Brain pericyte (primary cell): ENCODE measurements at regions not wholly inside any gene's neighbourhood (a gene's known extent, or its start where the extent isn't known, plus 50 kb on each side); places are given as distances from the start of the nearest gene placed in this dataset.
"Not testable (repeated sequence)": the region's sequence is repeated elsewhere in the genome, so short reads cannot be mapped to it uniquely, and the experiment has no call there.

ENCODE experiments used
- DNase-seq: peaks from one replicate; pipeline ENCODE4 v3.0.0-alpha.2; 2012; ENCODE audit warnings: low read depth, low spot score

GRCh38 chr4:134624365-134624764 lies 422.8 kb upstream of the PABPC4L start:
- DNase-seq: no peak

GRCh38 chr4:134622626-134623575 lies 421.3 kb upstream of the PABPC4L start:
- not testable (repeated sequence) for DNase-seq

GRCh38 chr4:134622199-134622598 lies 420.6 kb upstream of the PABPC4L start:
- no peak for DNase-seq

GRCh38 chr4:134621715-134622114 lies 420.1 kb upstream of the PABPC4L start:
- DNase-seq: not testable (repeated sequence)

- DNase-seq: no peak
These were observed 409.4 kb upstream of the PABPC4L start for GRCh38 chr4:134610956-134611355.

GRCh38 chr4:134610172-134610571 lies 408.6 kb upstream of the PABPC4L start:
- no peak for DNase-seq

GRCh38 chr4:134601706-134602105 lies 400.1 kb upstream of the PABPC4L start:
- DNase-seq: no peak

GRCh38 chr4:134591326-134591725 lies 389.7 kb upstream of the PABPC4L start:
- no peak for DNase-seq

GRCh38 chr4:134585972-134586371 lies 384.4 kb upstream of the PABPC4L start:
- no peak for DNase-seq

GRCh38 chr4:134567461-134567860 lies 365.9 kb upstream of the PABPC4L start:
- DNase-seq: no peak

- DNase-seq: no peak
These were observed 359.1 kb upstream of the PABPC4L start for GRCh38 chr4:134560728-134561127.

- no peak for DNase-seq
These were observed 350.5 kb upstream of the PABPC4L start for GRCh38 chr4:134552063-134552462.

- DNase-seq: no peak
These were observed 349.8 kb upstream of the PABPC4L start for GRCh38 chr4:134551348-134551747.

- DNase-seq: no peak
These were observed 346.6 kb upstream of the PABPC4L start for GRCh38 chr4:134548052-134548628.

- no peak for DNase-seq
These were observed 344.7 kb upstream of the PABPC4L start for GRCh38 chr4:134546279-134546678.

- no peak for DNase-seq
These were observed 342.7 kb upstream of the PABPC4L start for GRCh38 chr4:134544303-134544770.

GRCh38 chr4:134540588-134540987 lies 339.0 kb upstream of the PABPC4L start:
- DNase-seq: no peak

GRCh38 chr4:134539729-134540231 lies 338.2 kb upstream of the PABPC4L start:
- DNase-seq: no peak

GRCh38 chr4:134537701-134538100 lies 336.1 kb upstream of the PABPC4L start:
- DNase-seq: no peak

GRCh38 chr4:134533068-134533467 lies 331.5 kb upstream of the PABPC4L start:
- DNase-seq: no peak

- DNase-seq: no peak
These were observed 329.4 kb upstream of the PABPC4L start for GRCh38 chr4:134531013-134531412.

GRCh38 chr4:134529629-134530028 lies 328.0 kb upstream of the PABPC4L start:
- DNase-seq: no peak
